Spleen (tissue), 3 donors: ENCODE measurements at regions not wholly inside any gene's neighbourhood (a gene's known extent, or its start where the extent isn't known, plus 50 kb on each side); places are given as distances from the start of the nearest gene placed in this dataset.
"Not testable (repeated sequence)": the region's sequence is repeated elsewhere in the genome, so short reads cannot be mapped to it uniquely, and the experiment has no call there.

ENCODE experiments used
- POLR2A ChIP-seq, 3 donors: fragments of 450-650 bp; IDR thresholded peaks; one replicate each; pipeline ENCODE4 v1.5.1; 2017; ENCODE audit warnings: antibody characterized with exemption in 3 of 3, mild to moderate bottlenecking in 1 of 3
- POLR2AphosphoS5 ChIP-seq, 3 donors: sonication (generic); formaldehyde crosslinking; IDR thresholded peaks; one replicate each; pipeline ENCODE4 v1.5.1; 2017; ENCODE audit warnings: antibody characterized with exemption in 3 of 3

DNA sequence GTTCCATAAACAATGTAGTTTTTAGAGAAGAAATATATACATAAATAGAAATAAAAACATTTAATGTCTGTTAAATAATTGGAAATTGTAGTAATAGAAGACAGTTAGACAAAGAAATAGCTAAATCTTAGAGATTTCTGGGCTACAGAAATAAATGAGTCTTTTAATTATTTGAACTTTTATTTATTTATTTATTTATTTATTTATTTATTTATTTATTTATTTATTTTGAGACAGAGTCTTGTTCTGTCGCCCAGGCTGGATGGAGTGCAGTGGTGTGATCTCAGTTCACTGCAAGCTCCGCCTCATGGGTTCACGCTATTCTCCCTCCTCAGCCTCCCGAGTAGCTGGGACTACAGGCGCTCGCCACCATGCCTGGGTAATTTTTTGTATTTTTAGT lies 486.0 kb upstream of the SLITRK5 start:
- not testable (repeated sequence) for TF ChIP-seq POLR2A, POLR2AphosphoS5 (IDR thresholded peaks at IDR 0.05)
